ENCODE measurements at regions not wholly inside any gene's neighbourhood (a gene's known extent, or its start where the extent isn't known, plus 50 kb on each side); places are given as distances from the start of the nearest gene placed in this dataset.
"Not testable (repeated sequence)": the region's sequence is repeated elsewhere in the genome, so short reads cannot be mapped to it uniquely, and the experiment has no call there.

DNA sequence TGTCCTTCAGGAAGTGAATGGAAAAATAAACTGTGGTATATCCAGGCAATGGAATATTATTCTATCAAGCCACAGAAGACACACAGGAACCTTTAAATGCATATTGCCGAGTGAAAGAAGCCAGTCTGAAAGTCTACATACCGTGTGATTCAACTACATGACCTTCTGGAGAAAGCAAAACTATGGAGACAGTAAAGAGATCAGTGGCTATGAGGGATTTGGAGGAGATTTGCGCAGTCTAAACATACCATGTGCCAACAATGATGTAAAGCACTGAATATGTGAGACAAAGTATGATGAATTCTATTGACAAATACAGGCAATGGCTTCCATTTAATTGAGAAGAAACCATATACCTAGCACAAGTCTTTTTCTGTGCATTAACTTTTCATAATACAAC, 518.3 kb upstream of the ZNF337 start:
- no peak for ATAC-seq

DNA sequence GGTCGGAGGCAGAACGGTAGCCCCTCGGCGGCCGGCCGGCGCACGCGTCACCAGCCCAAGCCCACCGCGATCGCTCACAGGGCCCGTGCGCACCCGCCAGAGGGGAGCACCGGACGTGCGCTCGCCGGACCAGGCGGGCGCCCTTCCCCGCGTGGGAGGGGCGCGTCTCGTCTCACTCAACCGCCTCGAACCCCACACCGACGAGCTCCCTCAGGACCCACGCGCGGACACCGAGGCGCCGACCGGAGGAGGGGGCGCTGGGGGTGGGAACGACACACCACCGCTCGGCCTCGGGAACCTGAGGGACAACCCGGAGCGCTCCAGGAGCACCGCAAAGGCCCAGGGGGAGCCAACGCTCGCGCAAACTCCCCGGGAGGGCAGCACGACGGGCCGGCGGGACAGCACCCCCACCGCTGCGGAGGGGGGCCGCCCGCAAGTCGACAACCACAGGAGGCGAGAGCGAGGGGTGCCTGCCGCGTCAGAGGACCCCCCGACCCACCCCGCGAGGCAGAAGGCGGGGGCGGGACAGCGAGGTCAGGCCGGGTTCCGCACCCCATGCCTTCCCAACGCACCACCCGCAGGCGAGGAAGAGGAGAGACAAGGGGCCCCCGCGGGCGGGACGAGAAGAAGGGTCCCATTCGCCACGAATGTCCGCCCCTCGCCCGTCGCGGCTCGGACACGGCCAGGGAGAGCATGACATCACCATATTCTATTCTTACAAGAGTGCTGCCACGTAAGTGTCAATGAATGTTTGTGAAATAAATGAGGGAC, 512.7 kb upstream of the ZNF337 start:
- ATAC-seq = no peak

DNA sequence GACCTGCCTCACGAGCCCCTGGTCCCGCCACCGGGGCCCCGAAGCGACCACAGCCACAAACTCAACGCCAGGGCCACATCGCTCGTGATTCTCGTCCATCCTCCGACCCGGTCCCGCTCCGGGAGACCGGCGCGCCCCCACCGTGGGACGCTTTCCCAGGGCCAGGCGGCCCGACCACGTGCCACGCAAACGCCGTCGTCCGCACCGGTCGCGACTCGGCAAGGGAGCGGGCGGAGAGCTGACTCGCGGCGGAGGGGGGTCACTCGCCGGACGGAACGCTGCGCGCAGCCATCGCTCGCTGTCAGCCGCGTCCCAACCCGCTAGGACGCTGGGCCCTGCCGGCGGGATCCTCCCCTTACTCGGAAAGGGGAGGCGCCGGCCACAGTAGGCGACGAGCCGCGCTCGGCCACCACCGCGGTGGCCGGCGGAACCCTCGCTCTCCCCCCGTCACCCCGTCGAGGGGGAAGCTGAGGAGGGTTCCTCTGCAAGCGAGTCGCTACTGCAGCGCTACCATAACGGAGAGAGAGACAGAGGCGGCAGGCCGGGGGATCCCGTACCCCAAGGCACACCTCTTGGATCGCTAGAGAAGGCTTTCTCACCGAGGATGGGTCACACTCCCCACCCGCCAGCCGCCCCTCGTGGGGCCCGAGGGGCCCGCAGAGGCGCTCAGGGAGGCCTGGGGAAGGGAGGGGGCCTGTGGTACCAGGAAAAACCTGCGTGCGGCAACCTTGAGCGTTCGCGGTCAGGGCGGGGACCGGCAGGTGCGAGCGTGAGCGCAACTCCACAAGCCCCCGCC, 511.8 kb upstream of the ZNF337 start:
- ATAC-seq = peak; percentile 62 to 69

GRCh38 chr20:26207967-26208295, 511.3 kb upstream of the ZNF337 start:
- ATAC-seq = not testable (repeated sequence)

GRCh38 chr20:26207237-26207966, 510.7 kb upstream of the ZNF337 start:
- ATAC-seq = no peak

- no peak for ATAC-seq
These were observed 508.7 kb upstream of the ZNF337 start for GRCh38 chr20:26205350-26205749.

DNA sequence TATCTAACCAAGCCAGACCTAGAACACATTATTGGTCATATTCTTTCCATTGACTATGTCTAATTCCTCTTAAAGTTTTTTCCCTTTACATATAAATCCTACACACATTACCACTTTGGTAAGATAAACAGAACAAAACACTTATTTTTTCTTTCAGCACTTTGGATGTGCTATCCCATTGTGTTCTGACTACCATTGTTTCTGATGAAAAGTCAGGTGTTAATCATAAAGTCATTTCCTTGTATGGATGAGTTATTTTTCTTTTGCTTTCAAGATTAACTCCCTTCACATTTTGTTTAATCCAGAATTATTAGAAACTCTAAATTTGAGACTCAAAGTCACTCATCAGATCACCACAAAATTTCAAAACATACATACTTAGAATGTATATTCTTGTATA, 504.4 kb upstream of the ZNF337 start:
- not testable (repeated sequence) for ATAC-seq

- ATAC-seq = not testable (repeated sequence)
These were observed 490.7 kb upstream of the ZNF337 start for GRCh38 chr20:26187329-26187728.

DNA sequence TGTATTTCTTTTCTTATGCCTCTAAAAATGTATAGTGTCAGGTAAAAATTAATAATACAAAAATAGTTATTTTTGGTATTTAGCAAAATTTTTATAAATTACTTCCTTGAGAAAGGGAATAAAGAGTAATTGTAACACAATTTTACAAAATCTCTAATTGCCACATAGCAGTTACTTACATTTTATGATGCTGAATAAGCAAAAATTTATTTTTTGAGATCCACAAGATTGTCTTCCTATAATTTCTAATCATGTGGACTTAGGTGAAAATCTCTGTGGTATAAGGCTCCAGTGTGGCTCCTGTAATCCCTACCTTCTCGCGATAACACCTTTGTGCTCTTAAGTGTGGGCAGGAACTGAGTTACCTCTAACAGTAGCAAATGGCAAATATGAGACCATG, 487.1 kb upstream of the ZNF337 start:
- ATAC-seq = not testable (repeated sequence)

GRCh38 chr20:26181364-26181763, 484.7 kb upstream of the ZNF337 start:
- not testable (repeated sequence) for ATAC-seq

GRCh38 chr20:26171875-26172274, 475.2 kb upstream of the ZNF337 start:
- ATAC-seq = not testable (repeated sequence)

DNA sequence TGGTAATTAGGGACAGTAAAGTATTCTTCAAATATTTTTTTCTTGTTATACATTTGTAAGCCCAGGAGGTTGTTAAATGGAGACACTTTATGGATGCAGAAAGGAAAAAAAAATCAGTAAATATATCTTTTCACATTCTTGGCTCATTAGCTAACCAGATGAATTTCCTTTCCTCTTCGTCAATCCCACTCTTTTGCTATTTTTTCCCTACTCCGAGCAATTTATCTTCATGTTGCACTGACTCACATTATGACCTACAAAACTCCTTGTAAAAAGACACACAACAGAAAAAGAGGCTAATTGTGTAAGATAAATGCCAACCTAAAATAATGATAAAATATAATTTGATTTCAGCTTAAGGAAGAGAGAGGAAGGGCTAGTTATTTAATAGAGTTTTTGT, 472.9 kb upstream of the ZNF337 start:
- no peak for ATAC-seq

DNA sequence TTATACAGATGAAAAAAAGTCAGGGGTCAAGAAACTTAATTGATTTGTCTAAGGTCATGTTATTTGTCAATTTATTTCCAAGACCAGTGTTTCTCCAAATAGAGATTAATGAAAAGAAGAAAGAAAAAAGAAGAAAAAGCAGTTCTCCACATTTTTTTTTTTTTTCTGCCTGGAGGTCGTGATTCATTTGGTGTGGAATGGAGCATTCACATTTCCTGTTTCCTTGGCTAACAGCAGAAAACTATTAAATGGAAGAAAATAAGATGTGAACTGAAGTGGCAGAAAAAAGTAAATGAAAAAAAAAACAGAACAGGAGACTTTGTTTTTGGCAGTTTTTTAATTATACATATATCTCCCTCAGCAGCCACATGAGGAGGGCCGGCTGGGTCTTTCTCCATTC, 470.8 kb upstream of the ZNF337 start:
- no peak for ATAC-seq

DNA sequence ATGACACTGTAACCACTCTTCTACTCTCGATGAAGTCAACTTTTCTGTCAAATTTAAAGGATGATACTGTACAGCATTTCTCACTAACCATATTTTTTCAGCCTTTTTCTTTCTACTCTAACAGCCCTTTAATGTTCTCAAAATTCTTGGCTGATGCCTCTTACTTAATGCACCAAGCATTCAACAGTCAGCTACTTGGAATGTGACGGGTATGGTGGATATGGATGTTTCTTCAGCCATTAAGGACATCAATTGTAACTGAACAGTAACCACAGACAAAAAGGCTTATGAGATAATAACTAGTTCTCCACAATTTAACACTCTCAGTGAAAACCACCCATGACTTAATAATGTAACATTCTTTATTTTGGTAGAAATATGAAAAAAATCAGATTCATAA, 467.2 kb upstream of the ZNF337 start:
- no peak for ATAC-seq

DNA sequence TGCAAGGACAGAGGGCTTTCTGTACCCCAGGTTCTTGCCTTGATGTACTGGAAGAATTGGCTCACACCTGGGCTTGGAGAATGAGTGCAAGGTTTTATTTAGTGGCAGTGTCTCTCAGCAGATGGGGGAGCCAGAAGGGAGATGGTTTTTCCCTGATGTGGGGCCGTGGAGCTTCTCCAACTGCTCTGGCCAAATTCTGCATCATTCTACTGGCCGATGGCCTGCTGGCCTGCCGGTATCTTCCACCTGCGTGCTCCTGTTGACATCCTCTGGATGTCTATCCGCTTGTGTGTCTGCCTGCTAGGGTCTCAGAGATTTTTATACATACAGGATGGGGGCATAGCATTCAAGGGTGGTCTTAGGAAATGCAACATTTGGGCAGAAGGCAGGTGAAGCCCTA, 466.5 kb upstream of the ZNF337 start:
- ATAC-seq = not testable (repeated sequence)

- ATAC-seq = not testable (repeated sequence)
These were observed 465.1 kb upstream of the ZNF337 start for GRCh38 chr20:26161741-26162140.

DNA sequence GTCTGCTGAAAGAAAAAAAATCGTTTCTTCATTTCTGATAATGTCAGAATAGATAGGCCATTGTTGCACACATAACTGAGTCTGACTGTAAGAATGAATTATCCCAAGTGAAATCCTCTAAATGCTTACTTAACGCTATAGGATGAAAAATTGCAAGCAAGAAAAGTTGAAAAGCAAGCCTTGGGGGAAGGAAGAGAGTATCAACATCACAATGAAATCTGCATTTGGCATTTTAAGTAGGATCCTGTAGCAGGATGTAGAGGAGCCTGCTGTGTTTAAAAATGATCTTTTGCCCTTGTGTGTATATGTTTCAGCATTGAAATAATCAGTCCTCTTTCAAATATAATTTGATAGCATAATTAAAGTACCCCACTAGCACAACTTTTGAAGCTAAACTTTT, 464.3 kb upstream of the ZNF337 start:
- not testable (repeated sequence) for ATAC-seq

GRCh38 chr20:26154224-26154623, 457.6 kb upstream of the ZNF337 start:
- no peak for ATAC-seq

DNA sequence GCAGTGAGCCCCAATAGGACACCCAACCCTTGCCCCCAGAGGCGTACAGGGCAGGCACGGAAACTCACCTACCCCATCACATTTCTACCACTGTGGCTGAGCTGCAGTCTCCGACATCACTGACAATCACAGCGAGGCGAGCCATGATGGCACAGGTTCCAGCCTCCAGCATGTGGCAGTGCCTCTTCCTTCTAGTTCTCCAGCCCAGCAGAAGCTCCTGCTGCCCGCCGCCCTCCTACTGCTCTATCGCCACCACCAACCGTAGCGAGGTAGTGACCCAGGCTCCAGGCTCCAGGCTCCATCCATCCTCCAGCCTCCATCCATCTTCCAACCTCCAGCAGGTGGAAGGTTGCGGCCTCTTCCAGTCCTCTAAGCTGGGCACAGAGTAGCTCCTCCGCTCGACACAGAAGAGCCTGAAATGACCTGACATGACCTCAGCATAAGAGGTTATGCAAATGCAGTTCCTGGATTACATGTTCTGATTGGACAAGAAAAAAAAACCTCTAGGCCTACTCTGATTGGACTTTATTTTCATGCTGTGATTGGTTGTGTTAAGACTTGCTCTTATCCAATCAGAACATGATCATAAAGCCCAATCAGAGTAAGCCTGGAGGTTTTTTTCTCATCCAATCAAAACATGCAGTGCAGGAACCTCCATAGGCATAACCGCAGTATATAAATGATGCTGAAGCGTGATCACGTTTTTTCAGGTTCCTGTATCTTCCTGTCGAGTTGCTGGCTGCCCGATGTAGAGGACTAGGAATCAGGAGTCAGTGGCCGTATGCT, 438.9 kb upstream of the ZNF337 start:
- no peak for ATAC-seq

DNA sequence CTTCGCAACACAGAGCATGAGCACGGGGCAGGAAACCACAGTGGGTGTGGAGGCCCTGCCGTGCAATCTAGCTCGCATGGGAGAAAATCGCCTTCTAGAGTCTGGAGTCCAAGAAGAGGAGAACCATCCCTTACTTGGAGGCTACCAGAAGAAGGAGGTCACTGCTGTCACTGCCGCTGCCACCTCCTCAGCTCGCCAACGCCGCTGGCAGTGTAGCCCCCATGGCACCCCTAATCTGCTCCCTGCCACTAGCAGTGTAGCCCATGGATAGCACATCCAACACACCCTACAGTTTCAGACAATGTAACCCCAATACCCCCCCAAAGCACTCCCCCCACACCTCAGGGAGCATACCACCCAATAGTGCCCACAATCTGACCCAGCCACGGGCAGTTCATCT, 438.0 kb upstream of the ZNF337 start:
- no peak for ATAC-seq

- not testable (repeated sequence) for ATAC-seq
These were observed 437.1 kb upstream of the ZNF337 start for GRCh38 chr20:26133794-26134193.

GRCh38 chr20:26120920-26121319, 424.3 kb upstream of the ZNF337 start:
- not testable (repeated sequence) for ATAC-seq

- not testable (repeated sequence) for ATAC-seq
These were observed 397.8 kb upstream of the ZNF337 start for GRCh38 chr20:26094498-26094897.

Data from activated CD4-positive, CD25-positive, alpha-beta regulatory T cell treated with anti-CD3 and anti-CD28 coated beads, Interleukin-2, amount 50 U/mL, for 24 hours (primary cell).